GM21737 (cell line): ENCODE measurements at regions not wholly inside any gene's neighbourhood (a gene's known extent, or its start where the extent isn't known, plus 50 kb on each side); places are given as distances from the start of the nearest gene placed in this dataset.

Experiments
- ATAC-seq: cut with Tn5 transposase; IDR thresholded peaks from one replicate; pipeline ENCODE4 v1.9.1; 2021; ENCODE audit warnings: mild to moderate bottlenecking, moderate library complexity; ENCODE audit not compliant: unreplicated experiment

DNA sequence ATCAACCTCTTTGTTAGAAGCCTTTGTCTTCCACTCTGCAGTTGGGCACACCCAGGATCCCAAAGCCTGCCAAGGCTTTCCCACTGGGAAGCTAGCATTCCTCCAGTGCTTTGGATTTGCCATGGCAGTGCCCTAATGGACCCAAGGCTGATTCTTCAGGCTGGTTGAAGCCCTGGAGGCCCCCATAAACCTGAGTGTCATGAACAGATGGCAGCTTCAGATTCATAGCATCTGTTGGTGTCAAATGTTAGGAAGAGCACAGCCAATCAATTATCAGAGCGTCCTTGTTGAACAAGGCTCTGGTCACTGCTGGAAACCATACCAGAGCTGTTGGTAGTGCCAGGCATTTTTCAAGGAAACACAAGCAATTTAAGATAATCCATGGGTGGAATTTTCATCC is 241.1 kb upstream of the KLF4 start:
- ATAC-seq = no peak

DNA sequence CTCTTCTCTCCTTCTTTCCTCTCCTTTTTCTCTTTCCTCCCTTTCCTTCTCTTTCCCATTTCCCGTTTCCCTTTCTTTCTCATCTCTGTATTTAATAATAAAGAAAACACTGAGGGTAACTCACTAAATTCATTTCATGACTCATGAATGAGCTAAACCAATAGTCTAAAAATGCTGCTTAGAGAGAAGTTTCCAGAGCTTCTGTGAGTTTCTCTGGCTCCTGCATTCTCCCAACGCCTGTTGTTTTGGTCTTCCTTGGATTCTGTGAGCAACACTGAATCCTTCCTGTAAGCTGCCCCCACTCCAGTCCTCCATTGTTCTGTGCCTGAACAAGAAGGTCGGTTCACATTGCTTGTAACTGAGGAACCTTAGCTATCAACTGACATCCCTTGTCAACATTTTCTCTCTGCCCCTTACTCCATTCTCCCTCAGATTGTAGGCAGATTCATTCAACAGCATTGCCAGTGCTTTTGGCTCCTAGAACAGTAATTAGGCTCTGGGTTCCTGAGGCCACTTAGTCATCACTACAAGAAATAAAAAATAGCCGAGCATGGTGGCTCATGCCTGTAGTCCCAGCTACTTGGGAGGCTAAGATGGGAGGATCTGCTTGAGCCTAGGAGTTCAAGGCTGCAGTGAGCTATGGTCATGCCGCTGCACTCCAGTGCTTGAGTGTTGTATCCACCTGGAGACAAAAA is 237.7 kb upstream of the KLF4 start:
- no peak for ATAC-seq

DNA sequence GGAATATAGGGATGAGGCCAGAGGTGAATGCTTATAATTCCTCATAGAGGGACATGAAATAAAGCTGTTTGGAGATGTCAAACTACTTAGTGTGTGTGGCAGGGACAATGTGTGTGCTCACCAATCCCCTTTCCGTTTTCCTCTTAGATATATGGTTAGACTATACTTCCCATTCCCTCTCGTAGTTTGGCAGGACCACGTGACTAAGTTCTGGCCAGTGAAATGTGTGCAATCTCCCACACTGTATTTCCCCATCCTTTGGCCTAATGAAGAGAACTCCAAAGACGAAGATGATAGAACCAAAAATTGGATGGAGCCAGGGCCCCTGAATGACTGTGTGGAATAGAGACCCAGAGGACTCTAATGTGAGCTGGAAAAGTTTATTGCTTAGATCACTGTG is 233.4 kb upstream of the KLF4 start:
- no peak for ATAC-seq

DNA sequence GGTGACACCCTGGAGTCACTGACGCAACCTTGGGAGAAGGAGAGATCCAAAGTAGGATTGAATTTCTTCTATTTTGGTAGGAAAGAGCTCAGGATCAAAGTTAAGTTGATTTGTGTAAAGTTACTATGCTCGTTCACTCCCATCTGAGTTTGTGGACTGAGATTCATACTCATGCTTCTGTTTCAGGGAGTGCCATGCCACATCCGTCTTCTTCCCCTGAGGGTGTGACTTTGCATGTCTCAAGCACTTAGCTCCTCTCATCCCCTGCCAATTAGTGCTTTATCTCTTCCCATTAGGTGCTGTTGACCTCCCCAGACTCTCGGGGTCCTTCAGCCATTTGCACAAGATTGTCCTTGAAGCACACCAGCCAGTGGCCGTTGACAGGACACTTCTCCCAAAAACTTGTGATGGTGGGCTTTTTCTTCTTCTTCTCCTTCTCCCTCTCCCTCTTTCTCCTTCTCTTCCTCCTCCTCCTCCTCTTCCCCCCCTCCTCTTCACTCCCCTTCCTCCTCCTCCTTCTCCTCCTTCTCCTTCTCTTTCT is 232.2 kb upstream of the KLF4 start:
- no peak for ATAC-seq

DNA sequence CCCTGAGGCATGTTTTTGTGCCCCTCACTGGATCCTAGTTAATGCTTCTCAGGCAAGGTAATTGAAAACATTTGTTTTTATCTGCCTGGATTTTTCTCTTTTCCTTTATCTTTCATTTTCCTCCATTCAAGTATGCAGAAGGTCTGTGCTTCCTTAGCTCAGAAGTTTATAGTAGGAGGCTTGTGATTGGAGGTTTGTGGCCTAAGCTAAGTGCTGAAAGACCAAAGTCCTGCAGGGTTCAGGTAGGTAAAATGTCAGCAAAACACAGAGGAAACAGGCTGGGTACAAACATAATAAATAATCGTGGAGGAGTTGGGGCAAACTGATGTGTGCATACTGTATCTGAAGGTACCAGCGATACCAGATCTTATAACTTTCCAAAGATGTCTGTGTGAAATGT is 230.9 kb upstream of the KLF4 start:
- ATAC-seq = no peak

DNA sequence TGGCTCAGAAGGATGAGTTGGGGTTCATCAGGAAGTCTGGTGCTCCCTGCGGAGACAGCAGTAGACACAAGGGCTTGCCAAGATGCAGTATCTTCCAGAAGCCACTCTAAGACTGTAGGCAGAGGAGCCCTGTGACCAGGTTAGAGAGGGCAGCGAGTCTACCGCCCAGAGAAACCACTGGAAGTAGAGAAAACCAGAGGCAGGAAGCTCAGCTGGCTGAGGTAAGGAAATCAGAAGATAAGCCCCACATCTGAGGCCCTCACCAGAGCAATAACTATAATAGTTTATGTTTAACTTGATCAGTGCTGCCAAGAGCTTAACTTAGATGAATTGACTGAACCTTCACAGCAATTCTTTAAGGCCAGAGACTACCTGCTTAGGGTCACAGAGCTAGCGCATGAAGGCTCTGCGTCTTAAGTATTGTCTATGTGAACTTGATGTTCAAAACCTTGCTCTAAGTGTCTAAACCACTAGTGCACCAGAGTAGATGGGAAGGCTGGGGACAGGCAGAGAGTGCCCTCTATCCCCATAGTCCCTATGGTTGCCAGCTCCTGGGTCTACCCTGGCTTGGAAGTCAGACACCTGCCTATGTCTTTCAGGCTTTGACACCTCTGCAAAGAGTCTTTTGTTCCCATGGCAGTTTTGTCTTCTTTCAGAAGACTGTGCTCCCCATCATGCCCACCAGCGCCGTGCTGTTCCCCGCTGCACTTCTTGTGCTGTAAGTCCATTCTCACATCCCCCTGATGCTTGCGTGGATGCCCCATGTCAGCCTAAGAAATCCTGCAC is 228.2 kb upstream of the KLF4 start:
- no peak for ATAC-seq

DNA sequence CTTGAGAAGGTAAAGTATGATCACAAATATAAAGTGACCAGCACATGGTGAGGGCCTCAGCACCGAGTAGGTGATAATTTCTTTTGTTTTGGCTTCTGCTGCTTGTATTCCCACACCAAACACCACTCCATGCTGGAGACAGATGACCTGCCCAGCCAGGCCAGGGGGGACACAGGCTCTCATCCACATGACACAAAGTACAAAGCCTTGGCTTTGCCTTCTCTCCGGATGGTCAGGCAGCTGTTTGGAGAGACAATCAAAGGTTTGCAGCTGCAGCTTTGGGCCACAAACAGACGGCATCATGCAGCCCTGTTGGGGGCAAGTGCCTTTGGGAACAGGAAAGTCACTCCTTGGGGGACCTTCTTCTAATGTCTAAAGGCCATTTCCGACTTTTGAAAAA is 226.2 kb upstream of the KLF4 start:
- no peak for ATAC-seq

DNA sequence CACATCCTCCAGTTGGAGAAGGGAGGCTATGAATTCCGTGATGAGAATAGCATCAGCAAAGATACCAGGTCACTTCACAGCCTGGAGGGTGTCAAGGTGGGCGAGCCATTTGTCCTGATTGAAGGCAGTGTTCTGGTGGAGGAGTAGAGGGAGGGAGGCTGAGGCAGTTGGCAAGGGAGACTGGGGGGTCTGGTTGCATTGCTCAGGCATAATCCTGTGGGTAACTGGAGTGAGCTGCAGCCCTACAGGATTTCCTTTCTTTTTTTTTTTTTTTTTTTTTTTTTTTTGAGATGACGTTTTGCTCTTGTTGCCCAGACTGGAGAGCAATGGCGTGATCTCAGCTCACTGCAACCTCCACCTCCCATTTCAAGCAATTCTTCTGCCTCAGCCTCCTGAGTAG is 223.9 kb upstream of the KLF4 start:
- no peak for ATAC-seq

DNA sequence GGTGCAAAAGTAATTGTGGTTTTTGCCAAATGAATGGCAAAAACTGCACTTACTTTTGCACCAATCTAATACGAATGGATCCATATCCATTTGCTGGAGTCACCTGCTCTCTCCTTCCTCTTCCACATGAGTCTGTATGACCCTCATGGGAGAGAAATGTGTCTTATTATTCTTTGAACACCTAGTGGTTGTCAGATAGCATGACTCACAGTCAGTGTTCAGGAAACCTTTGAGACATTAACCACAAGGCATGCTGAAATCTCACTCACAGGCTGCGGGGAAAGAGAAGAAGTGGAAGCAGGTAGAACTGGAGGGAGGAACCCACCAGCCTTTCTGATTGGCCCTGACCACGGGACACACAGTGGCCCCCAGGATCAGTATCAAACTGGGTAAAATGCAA is 222.8 kb upstream of the KLF4 start:
- ATAC-seq = no peak

DNA sequence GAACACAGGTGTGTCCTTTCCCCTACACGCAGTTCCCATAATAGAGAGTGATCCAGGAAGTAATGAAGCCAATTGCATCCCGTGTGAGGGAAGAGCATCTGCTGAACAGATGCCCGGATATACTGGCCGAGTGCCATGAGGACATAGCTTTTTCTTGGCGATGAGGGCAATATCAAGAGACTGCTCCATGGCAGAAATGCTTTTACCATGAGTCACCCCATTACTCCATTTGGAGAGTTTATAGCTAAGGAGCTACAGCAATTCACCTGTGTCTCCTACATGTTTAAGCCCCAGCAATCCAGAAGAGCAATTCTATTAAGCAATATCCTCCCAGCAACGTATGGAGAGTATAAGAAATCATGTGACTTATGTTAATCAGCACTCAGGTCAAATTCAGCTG is 222.0 kb upstream of the KLF4 start:
- ATAC-seq = no peak

DNA sequence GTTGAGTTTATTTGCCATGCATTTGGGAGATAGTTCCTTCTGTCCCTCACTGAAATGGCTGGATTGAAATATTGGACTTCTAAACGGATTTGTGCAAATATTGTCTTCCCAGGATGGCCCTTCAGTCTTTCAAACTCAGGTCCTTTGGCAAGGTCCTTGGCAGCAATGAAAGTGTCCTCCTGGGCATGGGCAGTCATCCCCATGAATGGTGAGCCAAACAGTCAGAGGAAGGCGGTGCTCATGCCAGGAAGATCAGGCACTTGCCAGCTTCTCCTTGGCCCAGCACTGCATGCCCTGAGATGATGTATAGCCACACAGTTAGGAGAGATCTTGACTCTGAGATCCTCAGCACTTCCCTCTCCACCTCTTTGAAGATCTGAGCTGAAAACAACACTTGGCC is 221.4 kb upstream of the KLF4 start:
- ATAC-seq = no peak

DNA sequence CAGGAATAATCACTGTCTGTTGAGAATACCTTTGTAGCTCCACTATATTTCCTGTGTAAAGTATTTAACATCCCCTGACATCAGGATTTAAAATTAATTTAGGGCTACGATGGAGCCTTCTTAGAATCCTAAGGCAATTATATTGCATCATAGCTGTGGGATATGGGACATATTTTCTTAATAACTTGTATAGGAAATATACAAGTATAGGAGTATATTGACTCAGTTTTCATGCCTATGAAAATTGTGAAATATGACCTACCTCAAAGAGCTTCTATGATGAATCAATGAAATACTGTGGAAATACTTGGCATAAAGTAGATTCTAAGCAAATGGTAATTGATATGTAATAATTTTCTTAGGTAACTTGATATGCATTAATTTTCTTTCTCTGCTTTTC is 221.0 kb upstream of the KLF4 start:
- ATAC-seq = no peak

DNA sequence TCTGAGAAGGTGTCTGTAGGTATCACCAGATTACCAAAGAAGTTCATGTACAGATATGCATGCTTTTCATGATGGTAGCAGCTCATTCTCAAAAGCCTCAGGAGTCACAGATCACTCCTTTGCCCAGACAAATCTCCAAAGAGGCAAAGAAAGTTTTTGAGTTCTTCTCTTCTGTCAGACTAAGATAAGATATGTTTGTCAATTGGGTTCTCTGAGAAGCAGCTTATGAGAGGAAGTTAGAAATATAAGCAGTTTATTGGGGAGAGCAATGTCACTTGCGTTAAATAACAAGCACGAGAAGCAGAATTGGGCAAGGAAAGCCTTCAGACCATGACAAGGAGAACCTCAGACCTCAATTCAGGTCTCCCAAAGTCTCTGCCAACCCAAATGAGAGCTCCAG is 219.2 kb upstream of the KLF4 start:
- no peak for ATAC-seq

DNA sequence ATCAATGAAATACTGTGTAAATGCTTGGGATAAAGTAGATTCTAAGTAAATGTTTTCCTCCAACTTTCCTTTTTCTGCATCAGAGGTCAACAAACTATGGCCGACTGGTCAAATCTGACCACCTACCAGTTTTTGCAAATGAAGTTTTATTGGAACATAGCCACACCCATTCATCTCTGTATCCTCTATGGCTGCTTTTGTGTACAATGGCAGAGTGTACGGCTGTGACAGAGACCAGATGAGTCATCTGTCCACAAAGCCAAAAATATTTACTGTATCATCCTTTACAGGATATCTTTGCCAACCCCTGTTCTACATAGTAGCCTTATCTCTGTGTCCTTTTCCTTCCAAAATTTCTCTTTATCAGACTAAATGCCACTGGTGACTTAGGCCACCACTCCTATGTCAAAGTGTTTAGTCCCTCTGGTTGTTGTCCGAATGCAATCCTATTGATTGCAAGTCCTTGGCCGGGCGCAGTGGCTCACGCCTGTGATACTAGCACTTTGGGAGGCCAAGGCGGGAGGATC is 218.4 kb upstream of the KLF4 start:
- no peak for ATAC-seq

DNA sequence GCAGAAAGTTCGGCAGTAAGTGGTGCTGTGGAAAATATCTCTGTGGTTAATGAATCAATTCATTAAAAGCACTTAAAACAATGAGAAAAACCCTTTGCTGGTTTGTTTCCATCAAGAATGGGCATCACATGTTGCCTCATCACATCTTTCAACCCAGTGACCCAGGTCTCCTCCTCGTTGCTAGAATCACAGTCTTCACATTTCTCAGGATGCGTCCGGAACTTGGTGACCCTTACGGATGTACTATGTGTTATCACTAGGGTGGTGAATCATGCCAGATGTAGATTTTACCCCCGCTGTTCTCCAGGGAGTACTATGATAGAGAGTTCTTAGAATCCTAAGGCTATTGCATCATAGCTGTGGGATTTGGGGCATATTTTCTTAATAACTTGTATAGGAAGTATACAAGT is 217.9 kb upstream of the KLF4 start:
- ATAC-seq = no peak

DNA sequence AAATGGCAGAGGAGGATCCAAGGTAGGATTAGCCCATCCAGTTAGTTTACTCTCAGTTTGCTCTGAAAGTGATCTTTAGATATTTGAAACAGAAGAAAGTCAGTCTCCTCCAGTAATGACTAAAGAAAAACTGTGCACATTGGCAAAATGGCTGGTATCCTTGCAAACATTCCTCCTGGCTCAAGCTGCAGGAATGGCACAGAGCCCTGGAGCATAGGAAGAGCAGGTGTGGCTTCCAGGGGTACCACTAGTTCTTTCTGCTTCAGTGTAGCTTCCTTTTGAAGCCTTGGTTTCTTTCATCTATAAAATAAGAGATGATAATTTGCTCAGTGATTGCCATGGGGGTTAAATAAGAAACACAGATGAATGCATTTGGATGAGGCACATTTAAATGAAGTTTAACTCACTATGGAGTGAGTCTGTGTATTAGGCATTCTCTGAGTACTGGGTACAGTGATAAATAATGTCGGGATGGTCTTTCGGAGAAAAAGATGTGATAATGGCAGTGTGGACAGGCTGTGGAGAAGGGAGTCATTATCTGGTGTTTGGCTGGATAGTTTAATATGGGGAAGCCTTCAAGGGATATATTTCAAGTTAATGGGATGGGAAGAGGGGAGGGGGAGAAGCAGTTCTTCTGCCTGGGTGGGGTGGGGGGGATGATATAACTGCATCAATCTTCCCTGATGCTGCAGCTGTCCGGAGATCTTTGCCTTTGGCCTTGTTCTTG is 217.3 kb upstream of the KLF4 start:
- ATAC-seq = no peak

DNA sequence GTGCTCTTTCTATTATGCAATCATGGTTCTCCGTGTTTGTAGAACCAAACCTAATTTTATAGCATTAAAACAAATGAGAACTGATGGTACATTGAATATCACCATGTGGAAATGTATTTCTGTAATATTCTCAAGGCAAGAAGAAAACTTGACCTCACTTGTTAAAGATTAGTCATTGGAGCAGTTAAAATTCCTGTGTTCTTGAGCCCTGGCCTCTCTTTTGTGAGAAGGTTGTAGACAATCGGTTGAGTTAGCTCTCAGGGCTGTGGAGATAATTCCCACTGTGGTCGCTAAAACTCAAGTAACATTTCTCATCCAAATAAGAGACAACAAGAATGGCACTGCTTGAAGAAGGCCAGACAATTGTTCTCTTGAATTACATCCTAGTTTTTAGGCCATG is 216.0 kb upstream of the KLF4 start:
- no peak for ATAC-seq

DNA sequence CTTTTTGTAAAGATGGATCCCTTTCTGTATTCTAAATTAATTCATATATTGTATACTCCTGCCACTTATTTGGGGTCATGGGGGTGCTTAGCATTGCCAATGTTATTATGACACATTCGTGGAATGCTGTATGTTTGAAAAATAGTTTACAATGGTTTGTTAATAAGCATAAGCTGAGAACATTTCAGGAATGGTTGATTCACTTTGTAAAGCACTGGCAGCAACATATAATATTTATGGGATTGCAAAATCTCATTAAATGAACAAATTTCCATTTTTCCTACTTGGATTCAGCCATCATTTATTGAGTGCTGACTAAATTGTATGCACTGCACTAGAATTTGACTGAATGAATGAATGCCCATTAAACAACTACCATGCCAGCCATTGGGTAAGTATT is 215.2 kb upstream of the KLF4 start:
- ATAC-seq = no peak

DNA sequence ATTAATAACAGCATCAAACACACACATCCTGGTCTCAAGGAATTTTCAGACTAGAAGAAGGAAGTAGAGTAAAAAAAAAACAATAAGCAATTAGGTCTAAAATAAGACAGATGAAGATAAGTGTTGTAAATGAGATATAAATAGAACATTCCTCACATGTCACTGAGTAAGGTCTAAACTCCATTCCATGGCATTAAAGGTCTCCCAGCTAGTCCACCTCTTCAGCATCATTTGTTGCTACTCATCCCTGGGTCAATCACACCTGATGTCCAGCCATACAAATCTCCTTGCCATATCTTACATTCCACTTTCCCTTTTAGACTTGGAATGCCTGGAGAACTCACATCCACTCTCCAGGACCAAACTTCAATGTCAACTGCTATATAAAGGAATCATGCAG is 214.1 kb upstream of the KLF4 start:
- no peak for ATAC-seq

DNA sequence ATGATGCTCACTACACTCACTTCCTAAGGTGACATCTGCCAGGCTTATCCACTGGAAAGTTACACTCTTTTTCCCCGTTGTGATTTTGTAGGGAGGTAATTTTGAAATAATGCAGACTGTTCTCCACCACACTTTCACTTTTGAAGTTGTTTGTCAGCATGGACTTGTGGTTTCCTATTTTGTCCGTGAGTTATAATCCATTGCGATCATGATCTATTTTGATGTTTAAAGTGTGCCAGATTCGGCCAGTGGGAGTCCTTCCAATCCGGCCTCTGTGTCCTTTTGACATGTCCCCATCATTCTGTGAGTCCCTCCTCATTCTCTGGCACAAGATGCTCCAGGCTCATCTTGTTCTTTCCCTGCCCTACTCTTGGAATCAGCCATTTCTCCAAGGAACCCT is 211.3 kb upstream of the KLF4 start:
- ATAC-seq = no peak

DNA sequence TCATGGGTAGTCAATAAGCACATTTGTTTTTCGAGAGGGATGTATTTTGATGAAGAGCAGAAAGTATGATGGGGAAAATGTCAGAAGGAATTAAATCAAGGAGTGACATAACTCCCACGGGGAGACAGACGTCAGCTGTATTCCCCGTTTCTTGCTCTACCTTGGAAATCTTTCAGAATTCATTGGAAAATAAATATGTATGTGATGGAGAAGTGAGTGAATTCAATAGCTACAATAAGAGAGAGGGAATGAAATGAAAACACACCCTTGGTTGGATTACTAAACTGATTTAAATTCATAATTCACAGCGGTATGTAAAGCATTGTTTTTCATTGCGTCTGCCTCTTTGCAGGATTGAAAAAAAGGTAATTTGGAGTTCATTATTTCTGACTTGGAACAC is 209.7 kb upstream of the KLF4 start:
- no peak for ATAC-seq

DNA sequence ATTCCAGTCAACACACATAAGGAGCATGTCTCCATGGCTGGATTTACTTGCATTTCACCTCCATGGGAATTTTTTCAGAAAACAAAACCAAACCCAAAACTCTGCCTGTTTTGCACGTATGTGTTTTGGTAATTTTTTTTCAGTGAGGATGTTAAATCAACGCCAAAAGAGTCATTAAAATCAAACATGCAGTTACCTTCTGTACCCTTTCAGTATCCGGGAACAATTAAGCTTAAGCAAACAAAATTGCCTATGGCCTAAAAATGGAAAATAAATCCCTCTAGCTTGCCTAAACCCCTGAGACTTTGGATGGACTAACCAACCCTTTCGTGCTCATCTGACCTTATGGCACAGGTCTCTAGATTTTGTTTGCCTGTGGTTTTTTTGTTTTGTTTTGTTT is 209.2 kb upstream of the KLF4 start:
- no peak for ATAC-seq
